HepG2 (cell line): ENCODE measurements at regions not wholly inside any gene's neighbourhood (a gene's known extent, or its start where the extent isn't known, plus 50 kb on each side); places are given as distances from the start of the nearest gene placed in this dataset.

ENCODE experiments used
- ATAC-seq: fragments of 200-7000 bp; cut with Tn5 transposase; 3 replicates; pipeline ENCODE4 v1.9.1; 2020; ENCODE audit warnings: mild to moderate bottlenecking, moderate library complexity
- BruUV-seq: library from RNA; stranded (reverse); fragments of 400-500 nt; replicated peaks from 2 replicates; lab custom pipeline; 2021; lab: Mats Ljungman, UMichigan
- CTCF ChIA-PET: fragments of 300-600 bp; formaldehyde crosslinking; extraction: SDS; loops from one replicate; lab custom pipeline; 2021; ENCODE audit warnings: low total read pairs, inconsistent platforms, low intra/inter-chr PET ratio; lab: Yijun Ruan, JAX
- POLR2A ChIA-PET: fragments of 350-600 bp; sonication (Branson Sonifier 250); formaldehyde crosslinking; loops from one replicate; lab custom pipeline; 2020; ENCODE audit warnings: antibody characterized with exemption, inconsistent platforms; lab: Yijun Ruan, JAX
- DNase-seq: peaks from one replicate; pipeline ENCODE4 v3.0.0-alpha.2; 2015; ENCODE audit warnings: low spot score
- FAIRE-seq: peaks from 3 replicates; lab custom pipeline; 2011; peaks lifted over from hg19 to GRCh38; lab: Jason Lieb, UNC
- H2AFZ ChIP-seq: one replicate; pipeline ENCODE4 v1.6.1; 2011; ENCODE audit warnings: low read length, inconsistent platforms
- H3K27ac ChIP-seq: fragments of 300-600 bp; 3 replicates; pipeline ENCODE4 v1.8.0; 2011; ENCODE audit warnings: mixed run types, mild to moderate bottlenecking, mixed read lengths, low read length, inconsistent platforms; ENCODE audit not compliant: insufficient read depth; ENCODE audit errors: extremely low read length
- H3K27me3 ChIP-seq, 2 experiments: fragments of 200-600 bp in 1 of 2; 2 replicates in 1 of 2; 3 replicates in 1 of 2; pipeline versions ENCODE4 v1.6.0 to v1.8.0; 2011; ENCODE audit warnings: low read length in 2 of 2, mild to moderate bottlenecking in 2 of 2, moderate library complexity in 2 of 2, inconsistent platforms in 1 of 2; ENCODE audit not compliant: insufficient read depth in 2 of 2, control insufficient read depth in 1 of 2
- H3K36me3 ChIP-seq, 2 experiments: fragments of 200-600 bp in 1 of 2; replicated peaks in 1 of 2; 2 replicates in 1 of 2; 3 replicates in 1 of 2; pipeline versions ENCODE4 v1.5.1 to v1.8.0; 2011; ENCODE audit warnings: low read length in 2 of 2, inconsistent platforms in 1 of 2; ENCODE audit not compliant: insufficient read depth in 2 of 2, control insufficient read depth in 1 of 2
- H3K4me1 ChIP-seq: 2 replicates; pipeline ENCODE4 v1.5.1; 2012; ENCODE audit warnings: low read length, inconsistent platforms; ENCODE audit not compliant: insufficient read depth
- H3K4me2 ChIP-seq: 2 replicates; pipeline ENCODE4 v1.6.0; 2011; ENCODE audit warnings: low read depth, low read length, inconsistent platforms
- H3K4me3 ChIP-seq, 3 experiments: fragments of 200-600 bp in 1 of 3; sonication (generic), shearing (Covaris generic) in 1 of 3; replicated peaks in 1 of 3; 2 replicates each; pipeline ENCODE4 v1.5.1; 2011 to 2016; ENCODE audit warnings: low read length in 3 of 3, inconsistent platforms in 2 of 3, low read depth in 2 of 3, mild to moderate bottlenecking in 2 of 3, control low read depth in 1 of 3, mixed read lengths in 1 of 3; ENCODE audit not compliant: insufficient read depth in 1 of 3
- H3K79me2 ChIP-seq: one replicate; pipeline ENCODE4 v1.6.1; 2011; ENCODE audit warnings: low read length, inconsistent platforms; ENCODE audit not compliant: insufficient read depth
- H3K9ac ChIP-seq: 2 replicates; pipeline ENCODE4 v1.6.0; 2011; ENCODE audit warnings: mild to moderate bottlenecking, low read depth, low read length, inconsistent platforms; ENCODE audit not compliant: insufficient read depth
- H3K9me3 ChIP-seq: 2 replicates; pipeline ENCODE4 v1.5.1; 2012; ENCODE audit warnings: mild to moderate bottlenecking, low read length
- H4K20me1 ChIP-seq: 2 replicates; pipeline ENCODE4 v1.6.0; 2011; ENCODE audit warnings: inconsistent platforms, mild to moderate bottlenecking, low read length, moderate library complexity; ENCODE audit not compliant: insufficient read depth
- BRCA1 ChIP-seq: sonication (generic); formaldehyde crosslinking; IDR thresholded peaks from 2 replicates; pipeline ENCODE4 v1.4.0; 2020; ENCODE audit warnings: missing genetic modification reagents
- CAMTA2 ChIP-seq: sonication (generic); formaldehyde crosslinking; IDR thresholded peaks from 2 replicates; pipeline ENCODE4 v1.4.0; 2020; ENCODE audit warnings: mild to moderate bottlenecking, missing genetic modification reagents, borderline replicate concordance
- GABPB1 ChIP-seq: IDR thresholded peaks from 2 replicates; pipeline ENCODE4 v1.6.1; 2016; ENCODE audit warnings: mild to moderate bottlenecking, missing genetic modification reagents, moderate library complexity, missing compliant biosample characterization
- HNF4A ChIP-seq: sonication (generic); formaldehyde crosslinking; IDR thresholded peaks from 2 replicates; pipeline ENCODE4 v1.4.0; 2020; ENCODE audit warnings: missing genetic modification reagents
- MED8 ChIP-seq: sonication (generic); formaldehyde crosslinking; IDR thresholded peaks from 2 replicates; pipeline ENCODE4 v1.8.1; 2023; ENCODE audit warnings: mild to moderate bottlenecking, missing genetic modification reagents; ENCODE audit not compliant: insufficient replicate concordance
- NR2F1 ChIP-seq, 2 experiments: fragments of 450-650 bp in 1 of 2; formaldehyde crosslinking in 1 of 2; IDR thresholded peaks; 2 replicates each; pipeline versions ENCODE4 v1.5.0 to v1.6.1; 2016 to 2020; ENCODE audit warnings: mild to moderate bottlenecking in 1 of 2, missing compliant biosample characterization in 1 of 2, missing genetic modification reagents in 1 of 2, moderate library complexity in 1 of 2
- NRL ChIP-seq: sonication (generic); formaldehyde crosslinking; IDR thresholded peaks from 2 replicates; pipeline ENCODE4 v1.5.0; 2020; ENCODE audit warnings: missing genetic modification reagents, mild to moderate bottlenecking, moderate library complexity, borderline replicate concordance
- RXRB ChIP-seq: IDR thresholded peaks from 2 replicates; pipeline ENCODE4 v1.6.1; 2016; ENCODE audit warnings: borderline replicate concordance, missing genetic modification reagents, missing compliant biosample characterization
- SRSF4 ChIP-seq: fragments of 200-400 bp; formaldehyde crosslinking; IDR thresholded peaks from one replicate; pipeline ENCODE4 v1.6.1; 2018; ENCODE audit warnings: mild to moderate bottlenecking, low read depth, low read length, moderate library complexity; ENCODE audit not compliant: poor library complexity, severe bottlenecking
- TARDBP ChIP-seq: sonication (generic); formaldehyde crosslinking; IDR thresholded peaks from 2 replicates; pipeline ENCODE4 v1.8.0; 2022; ENCODE audit warnings: mild to moderate bottlenecking, missing genetic modification reagents
- ZSCAN20 ChIP-seq: sonication (generic); formaldehyde crosslinking; IDR thresholded peaks from 2 replicates; pipeline ENCODE4 v1.4.0; 2020; ENCODE audit warnings: missing genetic modification reagents, mild to moderate bottlenecking, borderline replicate concordance
- WGBS: methylation state at CpG from one replicate; pipeline ENCODE4 v1.1.6; 2017; ENCODE audit warnings: low lambda C conversion rate; 5-methylcytosine and 5-hydroxymethylcytosine counted together
- in situ Hi-C: cut with HindIII; loops from 2 replicates; pipeline ENCODE4 v1.10.0; 2017; ENCODE audit warnings: low pct_unique_long_range_greater_than_20kb; ENCODE audit not compliant: extremely low pct_ligation_motif_present
- intact Hi-C: fragments of 100-400 bp; cut with micrococcal nuclease; formaldehyde crosslinking; loops from one replicate; pipeline ENCODE4 v1.10.0; 2022; ENCODE audit not compliant: unreplicated experiment
- TF ChIP-seq, protein P1 (sequence below): fragments of 450-650 bp; IDR thresholded peaks from 2 replicates; pipeline ENCODE4 v1.6.1; 2017; ENCODE audit warnings: mild to moderate bottlenecking
- TF ChIP-seq, protein P2 (sequence below), 2 experiments: IDR thresholded peaks; 2 replicates each; pipeline ENCODE4 v1.6.1; 2011 to 2012; ENCODE audit warnings: low read length in 2 of 2, borderline replicate concordance in 1 of 2, low read depth in 1 of 2, mild to moderate bottlenecking in 1 of 2, moderate library complexity in 1 of 2
- TF ChIP-seq, protein P3 (sequence below): sonication (generic); formaldehyde crosslinking; IDR thresholded peaks from 2 replicates; pipeline ENCODE4 v1.5.1; 2020; ENCODE audit warnings: mild to moderate bottlenecking, missing genetic modification reagents, moderate library complexity

DNA sequence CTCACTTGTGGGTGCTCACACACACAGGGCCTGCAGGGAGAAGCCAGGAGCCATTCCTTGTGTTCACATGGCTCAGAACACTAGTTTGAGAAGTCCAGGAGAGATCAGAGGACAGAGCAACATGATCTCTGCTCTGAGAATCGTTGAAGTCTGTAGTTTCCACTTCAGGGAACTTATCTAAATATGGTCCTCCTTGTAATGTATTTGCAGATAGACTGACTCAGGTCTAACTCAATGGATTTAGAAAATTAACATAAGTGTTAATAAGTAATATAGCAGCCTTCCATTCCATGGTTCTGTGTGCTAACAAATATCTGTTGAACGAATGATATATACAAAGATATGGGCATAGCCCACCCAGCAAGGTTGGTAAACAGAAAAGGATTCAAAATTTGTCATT is 119.8 kb upstream of the STARD13 start:
- CTCF ChIA-PET = no interaction called here
- ATAC-seq (no peak), DNase-seq (no peak), FAIRE-seq (no peak)
- intact Hi-C loops = no loop called here
- 82% methylated on average over 2 of the region's 2 CpGs for WGBS
- Histone ChIP-seq H3K4me2 (no peak overlapping the region), H4K20me1 (no peaks in the 10 kb centered on the region), H3K36me3 (no peaks in the 10 kb centered on the region), H3K9me3 (no peaks in the 10 kb centered on the region), H3K79me2 (no peaks in the 10 kb centered on the region), H3K4me3 (no peak overlapping the region), H3K27me3 (no peaks in the 10 kb centered on the region), H3K27ac (no peak overlapping the region), H3K9ac (no peak overlapping the region), H3K4me1 (no peaks in the 10 kb centered on the region), H2AFZ (no peak overlapping the region)
- TF ChIP-seq RXRB (CRISPR knock-in tag) (no peak), BRCA1 (CRISPR knock-in tag) (no peak), GABPB1 (CRISPR knock-in tag) (no peak), CAMTA2 (CRISPR knock-in tag) (no peak), TARDBP (no peak), NR2F1 (CRISPR knock-in tag; IDR thresholded peaks at IDR 0.05) (no peak), SRSF4 (no peak), MED8 (CRISPR knock-in tag) (no peak), NRL (CRISPR knock-in tag) (no peak), ZSCAN20 (no peak), HNF4A (no peak)
- TF ChIP-seq, protein P1, sequence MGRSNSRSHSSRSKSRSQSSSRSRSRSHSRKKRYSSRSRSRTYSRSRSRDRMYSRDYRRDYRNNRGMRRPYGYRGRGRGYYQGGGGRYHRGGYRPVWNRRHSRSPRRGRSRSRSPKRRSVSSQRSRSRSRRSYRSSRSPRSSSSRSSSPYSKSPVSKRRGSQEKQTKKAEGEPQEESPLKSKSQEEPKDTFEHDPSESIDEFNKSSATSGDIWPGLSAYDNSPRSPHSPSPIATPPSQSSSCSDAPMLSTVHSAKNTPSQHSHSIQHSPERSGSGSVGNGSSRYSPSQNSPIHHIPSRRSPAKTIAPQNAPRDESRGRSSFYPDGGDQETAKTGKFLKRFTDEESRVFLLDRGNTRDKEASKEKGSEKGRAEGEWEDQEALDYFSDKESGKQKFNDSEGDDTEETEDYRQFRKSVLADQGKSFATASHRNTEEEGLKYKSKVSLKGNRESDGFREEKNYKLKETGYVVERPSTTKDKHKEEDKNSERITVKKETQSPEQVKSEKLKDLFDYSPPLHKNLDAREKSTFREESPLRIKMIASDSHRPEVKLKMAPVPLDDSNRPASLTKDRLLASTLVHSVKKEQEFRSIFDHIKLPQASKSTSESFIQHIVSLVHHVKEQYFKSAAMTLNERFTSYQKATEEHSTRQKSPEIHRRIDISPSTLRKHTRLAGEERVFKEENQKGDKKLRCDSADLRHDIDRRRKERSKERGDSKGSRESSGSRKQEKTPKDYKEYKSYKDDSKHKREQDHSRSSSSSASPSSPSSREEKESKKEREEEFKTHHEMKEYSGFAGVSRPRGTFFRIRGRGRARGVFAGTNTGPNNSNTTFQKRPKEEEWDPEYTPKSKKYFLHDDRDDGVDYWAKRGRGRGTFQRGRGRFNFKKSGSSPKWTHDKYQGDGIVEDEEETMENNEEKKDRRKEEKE = no peak
- TF ChIP-seq, protein P2, sequence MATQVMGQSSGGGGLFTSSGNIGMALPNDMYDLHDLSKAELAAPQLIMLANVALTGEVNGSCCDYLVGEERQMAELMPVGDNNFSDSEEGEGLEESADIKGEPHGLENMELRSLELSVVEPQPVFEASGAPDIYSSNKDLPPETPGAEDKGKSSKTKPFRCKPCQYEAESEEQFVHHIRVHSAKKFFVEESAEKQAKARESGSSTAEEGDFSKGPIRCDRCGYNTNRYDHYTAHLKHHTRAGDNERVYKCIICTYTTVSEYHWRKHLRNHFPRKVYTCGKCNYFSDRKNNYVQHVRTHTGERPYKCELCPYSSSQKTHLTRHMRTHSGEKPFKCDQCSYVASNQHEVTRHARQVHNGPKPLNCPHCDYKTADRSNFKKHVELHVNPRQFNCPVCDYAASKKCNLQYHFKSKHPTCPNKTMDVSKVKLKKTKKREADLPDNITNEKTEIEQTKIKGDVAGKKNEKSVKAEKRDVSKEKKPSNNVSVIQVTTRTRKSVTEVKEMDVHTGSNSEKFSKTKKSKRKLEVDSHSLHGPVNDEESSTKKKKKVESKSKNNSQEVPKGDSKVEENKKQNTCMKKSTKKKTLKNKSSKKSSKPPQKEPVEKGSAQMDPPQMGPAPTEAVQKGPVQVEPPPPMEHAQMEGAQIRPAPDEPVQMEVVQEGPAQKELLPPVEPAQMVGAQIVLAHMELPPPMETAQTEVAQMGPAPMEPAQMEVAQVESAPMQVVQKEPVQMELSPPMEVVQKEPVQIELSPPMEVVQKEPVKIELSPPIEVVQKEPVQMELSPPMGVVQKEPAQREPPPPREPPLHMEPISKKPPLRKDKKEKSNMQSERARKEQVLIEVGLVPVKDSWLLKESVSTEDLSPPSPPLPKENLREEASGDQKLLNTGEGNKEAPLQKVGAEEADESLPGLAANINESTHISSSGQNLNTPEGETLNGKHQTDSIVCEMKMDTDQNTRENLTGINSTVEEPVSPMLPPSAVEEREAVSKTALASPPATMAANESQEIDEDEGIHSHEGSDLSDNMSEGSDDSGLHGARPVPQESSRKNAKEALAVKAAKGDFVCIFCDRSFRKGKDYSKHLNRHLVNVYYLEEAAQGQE (IDR thresholded peaks at IDR 0.05; ENCODE audit: borderline replicate concordance in 1 of 2, low read depth in 1 of 2, low read length in 2 of 2) = no peak
- TF ChIP-seq, protein P3, sequence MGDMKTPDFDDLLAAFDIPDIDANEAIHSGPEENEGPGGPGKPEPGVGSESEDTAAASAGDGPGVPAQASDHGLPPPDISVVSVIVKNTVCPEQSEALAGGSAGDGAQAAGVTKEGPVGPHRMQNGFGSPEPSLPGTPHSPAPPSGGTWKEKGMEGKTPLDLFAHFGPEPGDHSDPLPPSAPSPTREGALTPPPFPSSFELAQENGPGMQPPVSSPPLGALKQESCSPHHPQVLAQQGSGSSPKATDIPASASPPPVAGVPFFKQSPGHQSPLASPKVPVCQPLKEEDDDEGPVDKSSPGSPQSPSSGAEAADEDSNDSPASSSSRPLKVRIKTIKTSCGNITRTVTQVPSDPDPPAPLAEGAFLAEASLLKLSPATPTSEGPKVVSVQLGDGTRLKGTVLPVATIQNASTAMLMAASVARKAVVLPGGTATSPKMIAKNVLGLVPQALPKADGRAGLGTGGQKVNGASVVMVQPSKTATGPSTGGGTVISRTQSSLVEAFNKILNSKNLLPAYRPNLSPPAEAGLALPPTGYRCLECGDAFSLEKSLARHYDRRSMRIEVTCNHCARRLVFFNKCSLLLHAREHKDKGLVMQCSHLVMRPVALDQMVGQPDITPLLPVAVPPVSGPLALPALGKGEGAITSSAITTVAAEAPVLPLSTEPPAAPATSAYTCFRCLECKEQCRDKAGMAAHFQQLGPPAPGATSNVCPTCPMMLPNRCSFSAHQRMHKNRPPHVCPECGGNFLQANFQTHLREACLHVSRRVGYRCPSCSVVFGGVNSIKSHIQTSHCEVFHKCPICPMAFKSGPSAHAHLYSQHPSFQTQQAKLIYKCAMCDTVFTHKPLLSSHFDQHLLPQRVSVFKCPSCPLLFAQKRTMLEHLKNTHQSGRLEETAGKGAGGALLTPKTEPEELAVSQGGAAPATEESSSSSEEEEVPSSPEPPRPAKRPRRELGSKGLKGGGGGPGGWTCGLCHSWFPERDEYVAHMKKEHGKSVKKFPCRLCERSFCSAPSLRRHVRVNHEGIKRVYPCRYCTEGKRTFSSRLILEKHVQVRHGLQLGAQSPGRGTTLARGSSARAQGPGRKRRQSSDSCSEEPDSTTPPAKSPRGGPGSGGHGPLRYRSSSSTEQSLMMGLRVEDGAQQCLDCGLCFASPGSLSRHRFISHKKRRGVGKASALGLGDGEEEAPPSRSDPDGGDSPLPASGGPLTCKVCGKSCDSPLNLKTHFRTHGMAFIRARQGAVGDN = no peak
- in situ Hi-C loops = no loop called here
- BruUV-seq = no TSS peak
- POLR2A ChIA-PET = no interaction called here
